ENCODE measurements at regions not wholly inside any gene's neighbourhood (a gene's known extent, or its start where the extent isn't known, plus 50 kb on each side); places are given as distances from the start of the nearest gene placed in this dataset.

DNA sequence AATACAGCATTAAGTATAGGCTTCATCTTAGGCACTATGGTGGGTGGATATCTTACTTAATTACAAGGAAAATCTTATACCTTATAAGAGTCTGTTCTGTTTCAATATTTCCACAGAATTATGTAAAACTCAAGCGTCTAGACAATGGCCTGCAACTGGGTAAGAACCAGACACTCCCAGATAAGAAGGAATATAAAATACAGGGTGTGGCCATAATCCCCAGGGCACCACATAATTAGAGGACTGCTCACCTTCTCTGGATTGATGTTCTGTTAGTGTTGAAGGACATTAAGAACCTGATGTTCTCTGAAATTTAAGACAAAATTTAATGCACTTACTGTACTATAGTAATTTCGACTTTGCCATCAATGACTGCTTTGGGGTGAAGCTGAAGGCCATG is 198.2 kb upstream of the ARSJ start:
- DNase-seq (ENCODE audit: low read depth), result no peak

DNA sequence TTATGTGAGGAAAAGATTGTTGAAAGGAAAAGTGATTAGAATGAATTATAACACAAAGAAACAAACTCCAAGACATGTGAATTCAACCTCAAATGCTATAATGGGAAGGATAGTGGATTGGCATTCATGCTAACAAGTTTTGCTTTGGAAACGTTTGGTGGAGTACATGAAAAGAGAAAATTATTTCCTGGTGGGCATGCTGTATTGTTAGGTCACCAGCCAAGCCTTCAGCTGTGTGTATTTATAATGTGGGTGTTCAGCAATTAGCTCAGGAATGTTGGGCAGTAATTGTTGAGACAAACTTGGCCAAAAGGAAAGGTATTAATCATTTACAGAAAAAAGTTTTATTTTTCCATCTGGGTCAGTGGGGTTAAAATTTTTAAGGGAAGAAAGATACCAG is 198.9 kb upstream of the ARSJ start:
- DNase-seq (ENCODE audit: low read depth), result no peak

DNA sequence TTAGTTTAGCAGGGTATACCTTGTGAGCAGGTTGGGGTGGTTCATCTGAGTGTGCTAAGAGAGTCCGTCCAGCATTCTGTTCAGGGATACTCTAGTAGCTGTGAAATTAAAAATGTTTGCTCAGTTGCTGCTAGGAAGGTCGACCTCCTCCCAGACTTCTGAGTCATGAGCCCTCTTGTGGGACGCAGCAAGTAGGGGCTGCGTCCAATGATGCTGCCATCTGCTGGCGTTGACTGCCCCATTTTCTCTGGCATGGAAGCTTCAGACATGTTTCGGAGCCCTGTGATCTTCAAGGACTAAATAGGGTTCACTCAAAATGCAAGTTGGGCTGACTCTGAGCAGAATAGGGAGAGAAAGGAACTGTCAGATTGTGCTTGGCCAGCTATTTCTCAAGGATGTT is 201.0 kb upstream of the ARSJ start:
- DNase-seq (ENCODE audit: low read depth), result peak; percentile 1

DNA sequence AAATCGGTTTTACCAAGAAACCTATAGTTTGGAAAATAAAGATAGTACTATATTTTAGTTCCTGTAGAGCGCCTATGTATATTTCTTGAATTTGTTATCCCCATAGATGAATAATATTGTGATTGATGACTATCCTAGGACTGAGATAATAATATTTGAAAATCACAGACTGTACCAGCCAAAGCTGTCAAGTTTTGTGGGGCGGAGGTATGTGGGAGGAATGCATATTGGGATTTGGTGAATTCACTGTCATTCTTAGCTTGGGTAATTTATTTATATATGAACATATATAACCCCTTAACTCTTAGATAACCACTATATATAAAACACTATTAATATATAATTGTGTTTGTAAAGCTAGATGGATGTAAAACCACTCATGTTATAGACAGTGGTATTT is 205.5 kb upstream of the ARSJ start:
- no peak for DNase-seq (ENCODE audit: low read depth)

DNA sequence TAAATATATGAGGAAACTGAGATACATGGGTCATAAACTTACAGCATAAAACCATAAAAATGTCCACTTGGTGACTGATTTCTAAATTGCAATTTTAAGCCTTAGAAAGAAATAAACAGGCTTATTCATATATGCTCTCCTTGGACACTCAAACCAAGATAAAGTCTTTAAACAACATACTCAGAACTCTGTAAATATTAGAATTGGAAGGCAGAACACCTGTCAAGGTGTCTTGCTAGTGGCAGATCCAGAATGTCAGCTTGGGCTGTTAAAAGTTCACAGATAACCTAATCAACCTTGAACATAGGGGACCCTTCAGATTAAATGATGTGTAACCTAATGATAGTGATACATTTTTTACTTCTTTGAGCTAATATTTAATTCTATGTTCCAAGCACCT is 208.1 kb upstream of the ARSJ start:
- DNase-seq (ENCODE audit: low read depth), result no peak

DNA sequence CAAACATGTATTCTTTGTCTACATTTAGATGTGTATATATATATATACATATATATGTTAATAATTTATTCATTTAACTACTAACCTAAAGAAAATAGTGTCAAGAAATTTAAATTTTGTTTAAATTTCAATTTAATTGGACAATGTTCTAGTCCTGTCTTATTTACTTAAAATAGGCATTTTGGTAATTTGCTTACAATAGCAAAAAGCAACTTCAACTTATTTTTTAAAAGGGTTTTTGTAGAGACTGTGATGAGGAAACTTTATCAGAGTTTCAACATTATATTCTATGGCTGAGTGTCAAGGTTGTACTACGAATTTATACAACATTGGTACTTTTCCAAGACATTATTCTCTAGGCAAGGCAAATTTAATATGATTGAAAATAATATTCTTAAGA is 212.0 kb upstream of the ARSJ start:
- DNase-seq (ENCODE audit: low read depth), result no peak

DNA sequence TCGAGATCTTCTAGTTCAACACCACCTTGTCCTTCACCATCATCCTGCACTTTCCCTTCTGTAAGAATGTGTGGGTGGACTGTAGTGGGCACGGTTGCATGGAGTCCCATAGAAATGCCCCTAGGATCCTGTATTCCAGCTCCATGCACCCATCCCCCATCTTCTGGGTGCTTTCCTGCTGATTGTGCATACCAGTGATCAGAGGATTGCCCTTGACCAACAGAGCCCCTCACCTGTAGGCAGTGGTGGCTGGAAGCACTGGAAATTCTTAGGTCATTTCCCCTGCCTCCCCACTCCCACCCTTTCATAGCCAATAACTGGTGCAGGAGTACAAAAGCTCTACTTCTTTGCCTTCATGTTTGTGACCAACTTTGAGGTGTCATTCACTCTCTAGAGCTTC is 213.4 kb upstream of the ARSJ start:
- DNase-seq (ENCODE audit: low read depth), result no peak

DNA sequence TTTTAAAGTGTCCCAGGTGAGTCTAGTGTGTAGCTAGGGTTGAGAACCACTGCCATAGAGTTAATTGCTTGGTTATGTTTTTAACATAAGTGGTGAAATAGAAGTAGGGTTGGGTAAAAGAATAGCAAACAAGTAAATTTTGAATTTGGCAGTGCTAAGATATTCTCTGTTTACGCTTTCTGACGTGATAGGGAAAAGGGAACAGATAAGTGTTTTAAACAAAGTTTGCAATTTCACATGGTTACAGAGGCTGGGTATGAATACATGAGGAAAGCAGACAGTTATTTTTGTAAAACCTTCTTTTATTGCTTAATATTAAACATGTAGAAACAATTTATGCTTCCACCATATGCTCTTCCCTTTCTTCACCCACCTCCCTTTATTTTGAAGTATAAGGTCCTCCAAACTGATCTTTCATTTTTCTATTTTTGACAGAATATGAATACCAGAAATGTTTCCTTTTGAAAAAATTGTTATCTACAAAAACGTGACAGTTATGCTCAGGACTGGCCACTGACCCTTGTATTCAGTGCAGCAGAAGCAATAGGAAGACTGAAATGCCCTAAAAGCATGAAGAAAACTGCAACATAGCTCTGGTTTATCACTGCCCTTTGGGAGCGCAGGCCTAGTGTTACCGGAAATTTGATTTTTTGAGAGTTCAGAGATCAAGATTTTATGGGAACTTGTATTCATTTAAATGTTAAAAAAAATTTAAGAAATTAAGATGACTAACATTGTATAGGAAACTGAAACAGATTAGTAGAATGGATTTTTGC is 214.4 kb upstream of the ARSJ start:
- no peak for DNase-seq (ENCODE audit: low read depth)

DNA sequence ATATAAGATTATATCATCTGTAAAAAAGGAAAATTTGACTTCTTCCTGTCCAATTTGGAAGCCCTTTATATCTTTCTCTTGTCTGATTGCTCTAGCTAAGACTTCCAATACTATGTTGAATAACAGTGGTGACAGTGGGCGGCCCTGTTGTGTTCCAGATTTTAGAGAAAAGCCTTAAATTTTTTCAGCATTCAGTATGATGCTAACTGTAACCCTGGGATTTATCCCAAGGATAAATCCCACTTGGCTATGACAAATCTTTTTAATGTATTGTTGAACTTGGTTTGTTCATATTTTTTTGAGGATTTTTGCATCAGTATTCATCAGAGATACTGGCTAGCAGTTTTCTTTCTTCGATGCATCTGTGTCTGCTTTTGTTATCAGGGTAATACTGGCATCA is 217.2 kb upstream of the ARSJ start:
- DNase-seq (ENCODE audit: low read depth), result no peak

DNA sequence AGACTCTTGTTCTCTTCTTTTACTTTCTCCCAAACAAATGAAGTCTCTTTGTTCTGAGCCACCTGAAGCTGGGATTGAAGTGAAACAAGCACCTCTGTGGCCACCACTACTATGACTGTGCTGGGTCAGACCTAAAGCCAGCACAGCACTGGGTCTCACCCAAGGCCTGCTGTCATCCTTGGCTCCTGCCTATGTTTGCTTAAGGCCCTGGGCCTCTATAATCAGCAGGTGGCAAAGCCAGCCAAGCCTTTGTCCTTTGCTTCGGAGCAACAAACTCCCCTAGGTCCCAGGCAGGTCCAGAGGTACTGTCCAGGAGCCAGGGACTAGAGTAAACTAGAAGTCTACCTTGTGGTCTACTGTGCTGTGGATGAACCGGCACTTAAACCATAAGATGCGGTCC is 220.6 kb upstream of the ARSJ start:
- DNase-seq (ENCODE audit: low read depth), result no peak

DNA sequence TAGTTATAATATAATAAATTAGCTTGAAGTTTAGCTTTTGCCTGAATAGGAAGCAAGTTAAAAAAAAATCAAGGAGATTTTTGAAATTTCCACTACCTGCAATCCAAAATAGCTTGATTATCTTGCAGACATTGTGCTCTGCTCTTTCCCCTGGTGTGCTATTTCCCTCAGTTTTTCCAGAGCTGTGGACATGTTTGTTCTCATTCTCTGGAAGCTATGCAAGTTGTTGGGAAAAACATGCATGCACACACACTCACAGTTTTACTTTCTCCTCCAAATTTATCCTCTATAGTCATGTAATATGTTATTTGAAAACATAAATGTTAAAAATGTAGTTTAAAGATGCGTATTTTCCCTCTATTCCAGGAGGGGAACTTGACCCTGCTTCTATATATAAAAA is 225.8 kb upstream of the ARSJ start:
- no peak for DNase-seq (ENCODE audit: low read depth)

DNA sequence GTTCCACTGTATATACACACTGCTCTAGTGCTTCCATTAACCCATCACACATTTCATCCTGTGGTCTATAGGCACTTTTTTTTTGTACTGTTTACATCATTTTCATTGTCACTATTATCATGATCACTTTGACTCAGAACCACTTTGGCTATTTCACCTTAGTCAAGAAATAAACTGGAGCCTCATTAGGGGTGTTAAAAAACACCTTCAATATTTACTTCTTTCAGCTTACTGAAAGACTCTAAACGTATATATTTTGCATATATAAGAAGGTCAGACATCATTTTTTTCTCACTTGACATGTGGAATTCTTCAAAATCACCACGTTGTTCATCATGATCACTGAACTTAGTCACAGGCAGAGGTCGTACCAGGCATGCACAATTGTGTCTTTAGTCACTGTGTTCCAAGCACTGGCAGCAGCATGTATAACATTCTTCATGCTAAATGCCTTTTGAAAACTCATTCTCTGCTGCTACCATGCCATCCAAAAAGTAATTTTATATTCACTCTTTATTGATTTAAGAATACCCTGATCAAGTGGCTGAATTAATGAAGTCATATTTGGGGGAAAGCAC is 229.2 kb upstream of the ARSJ start:
- DNase-seq (ENCODE audit: low read depth), result no peak

DNA sequence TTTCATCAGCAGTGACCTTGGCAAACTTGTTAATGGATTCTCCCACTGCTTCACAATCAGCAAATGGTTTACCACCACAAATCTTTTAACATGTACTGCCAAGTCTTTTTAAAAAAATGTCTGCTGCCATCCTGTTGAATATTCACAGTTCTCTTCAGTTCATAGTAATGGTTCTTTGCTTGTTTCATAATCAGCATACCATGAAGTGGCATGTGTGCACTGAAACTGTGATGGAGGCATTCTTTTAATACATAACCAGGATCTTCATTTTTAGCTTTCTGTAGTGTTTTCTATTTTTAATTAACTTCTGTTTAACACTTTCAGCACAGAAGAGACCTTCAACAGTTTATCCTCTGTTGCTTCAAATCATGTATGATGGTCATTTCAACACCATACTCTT is 230.1 kb upstream of the ARSJ start:
- DNase-seq (ENCODE audit: low read depth), result no peak

DNA sequence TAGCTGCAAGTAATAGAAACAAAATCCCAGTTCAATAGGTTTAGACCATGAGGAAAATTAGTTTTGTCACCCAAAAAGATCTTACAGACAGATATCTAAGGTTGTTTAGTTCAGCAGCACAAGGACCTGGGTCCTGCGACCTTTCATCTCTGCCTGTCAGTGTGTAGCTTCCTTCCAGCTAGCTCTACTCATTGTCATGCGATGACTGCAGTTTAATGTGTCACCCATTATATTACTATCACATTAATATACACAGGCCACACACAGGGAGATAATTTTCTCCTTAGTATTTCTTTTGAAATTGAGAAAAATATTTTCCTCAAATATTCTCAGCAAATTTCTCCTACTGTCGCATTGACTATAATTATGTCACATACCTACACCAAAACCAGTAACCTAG is 232.1 kb upstream of the ARSJ start:
- DNase-seq (ENCODE audit: low read depth), result no peak

DNA sequence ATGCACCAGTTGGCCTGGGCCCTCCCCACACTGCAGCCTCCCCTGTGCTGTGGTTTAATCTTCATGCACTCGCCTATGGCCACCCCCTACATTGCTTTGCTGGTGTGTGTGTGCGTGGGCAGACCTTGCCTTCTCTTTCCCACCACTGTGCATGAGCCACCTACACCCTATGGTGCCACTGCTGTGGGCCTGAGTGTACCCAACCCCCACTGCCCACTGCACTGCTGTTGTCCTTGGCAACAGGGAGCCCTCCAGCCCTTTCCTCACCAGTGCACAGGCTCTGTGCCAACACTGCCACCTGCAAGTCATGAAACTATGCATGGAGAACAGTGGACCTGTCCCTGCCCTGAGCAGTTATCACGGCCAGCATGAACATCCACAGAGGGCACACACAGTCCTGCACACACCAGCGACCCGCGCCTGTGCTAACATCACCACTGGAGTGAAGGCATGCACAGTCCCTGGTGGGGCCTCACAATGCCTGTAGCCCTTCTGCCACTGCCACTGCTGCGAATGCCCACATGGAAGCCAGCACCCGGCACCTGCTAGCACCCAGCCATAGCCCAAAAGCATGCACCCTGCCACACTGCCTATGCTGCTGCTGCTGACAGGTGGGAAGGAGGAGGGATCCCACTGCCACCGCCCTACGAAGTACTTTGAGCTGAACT is 237.8 kb upstream of the ARSJ start:
- no peak for DNase-seq (ENCODE audit: low read depth)

DNA sequence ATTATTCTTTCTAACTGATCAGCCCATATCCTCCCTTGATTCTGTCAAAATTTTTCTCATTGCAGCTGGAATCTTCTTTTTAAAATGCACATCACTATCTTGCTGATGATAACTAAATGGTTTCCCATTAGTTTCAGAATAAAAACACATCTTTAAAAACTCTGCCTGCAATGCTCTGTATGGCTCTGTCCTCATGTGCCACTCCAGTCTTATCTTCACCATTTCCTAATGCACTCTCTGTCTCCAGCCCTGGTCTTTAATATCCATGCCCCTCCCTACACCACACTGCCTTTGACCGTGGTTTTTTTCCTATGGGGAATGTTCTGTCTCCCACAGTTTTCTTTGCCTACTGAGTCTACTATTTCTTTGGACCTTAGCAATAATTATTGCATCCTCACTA is 244.1 kb upstream of the ARSJ start:
- DNase-seq (ENCODE audit: low read depth), result no peak

DNA sequence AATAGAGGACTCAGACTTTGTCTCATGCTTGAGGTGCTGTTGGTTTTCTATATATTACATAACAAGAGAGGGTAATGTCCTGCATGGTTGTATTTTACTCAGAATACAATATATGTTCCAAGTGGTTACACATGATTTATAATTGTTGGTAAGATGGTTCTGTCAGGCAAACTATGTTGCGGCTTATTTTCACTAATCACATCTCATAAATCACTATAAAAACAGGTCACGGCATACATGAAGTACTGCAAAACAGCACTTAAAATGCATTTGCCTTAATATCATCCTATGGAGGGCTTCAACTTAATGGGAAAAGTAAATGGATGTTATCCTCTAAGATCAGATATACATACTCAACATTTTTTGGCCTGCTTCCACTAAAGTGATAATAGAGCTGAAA is 246.0 kb upstream of the ARSJ start:
- DNase-seq (ENCODE audit: low read depth), result no peak

DNA sequence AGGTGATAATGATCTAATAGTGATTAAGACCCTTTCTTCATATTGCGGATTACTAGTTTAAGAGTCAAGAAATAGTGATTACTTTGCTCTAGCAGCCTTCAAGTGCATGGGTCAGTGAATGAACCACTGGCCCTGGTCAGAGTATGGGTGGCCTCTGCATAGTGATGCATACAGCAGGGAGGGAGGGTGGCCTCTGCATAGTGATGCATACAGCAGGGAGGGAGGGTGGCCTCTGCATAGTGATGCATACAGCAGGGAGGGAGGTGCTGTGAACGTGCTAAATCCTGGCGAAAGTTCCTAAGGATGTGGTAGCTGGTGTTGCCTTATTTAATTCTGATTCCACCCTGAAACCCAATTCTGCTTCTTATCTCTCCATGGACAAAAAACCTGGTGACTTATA is 246.7 kb upstream of the ARSJ start:
- no peak for DNase-seq (ENCODE audit: low read depth)

DNA sequence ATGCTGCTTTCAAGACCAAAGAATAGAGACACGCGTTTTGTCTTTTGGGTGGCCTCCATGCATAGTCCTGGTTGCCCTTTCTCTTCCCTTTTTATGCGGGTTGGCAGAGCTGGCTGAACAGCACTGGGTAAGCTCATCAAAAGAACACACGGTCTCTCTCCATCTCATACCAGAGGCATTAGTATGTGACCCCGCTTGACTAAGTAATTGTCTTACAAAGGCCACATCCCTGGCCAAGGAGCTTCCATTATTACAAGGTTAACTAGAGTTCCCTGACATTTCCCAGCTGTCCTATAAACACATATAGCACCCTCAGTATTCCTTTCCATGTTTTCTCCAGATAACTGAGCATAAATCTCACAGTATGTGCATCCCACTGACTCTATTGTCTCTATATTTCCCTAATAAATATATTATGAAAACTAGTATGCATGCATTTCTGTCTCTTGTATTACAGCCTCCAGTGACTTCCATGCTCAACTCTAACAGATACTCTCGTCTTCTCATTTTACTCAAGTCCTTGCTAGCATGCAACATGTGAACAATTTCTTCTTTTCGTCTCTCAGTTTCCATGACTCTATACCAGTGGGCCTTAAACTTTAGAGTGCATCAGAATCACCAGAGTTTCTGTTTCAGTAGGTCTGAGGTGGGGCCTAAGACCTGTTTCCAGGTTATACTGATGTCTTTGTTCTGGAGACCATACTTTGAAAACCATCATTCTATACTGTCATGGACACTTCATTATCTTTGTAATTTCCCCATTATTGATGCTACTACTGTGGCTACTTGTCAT is 247.7 kb upstream of the ARSJ start:
- DNase-seq (ENCODE audit: low read depth), result no peak

DNA sequence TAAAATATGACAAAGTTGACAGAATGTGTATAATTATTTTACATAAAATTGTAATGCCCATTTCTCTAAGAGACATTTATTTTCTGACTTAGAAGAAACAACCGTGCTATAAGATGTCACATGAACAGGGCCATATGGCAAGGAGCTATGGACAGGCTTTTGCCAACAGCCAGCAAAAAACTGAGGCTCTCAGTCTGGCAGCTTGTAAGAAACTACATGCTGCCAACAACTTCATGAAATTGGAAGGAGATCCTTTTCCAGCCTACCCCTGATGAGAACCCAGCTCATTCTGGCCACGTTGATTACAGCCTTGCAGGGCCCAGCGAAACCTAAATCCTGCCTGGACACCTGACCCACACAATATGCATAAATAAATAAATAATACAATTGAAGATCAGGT is 250.3 kb upstream of the ARSJ start:
- no peak for DNase-seq (ENCODE audit: low read depth)

DNA sequence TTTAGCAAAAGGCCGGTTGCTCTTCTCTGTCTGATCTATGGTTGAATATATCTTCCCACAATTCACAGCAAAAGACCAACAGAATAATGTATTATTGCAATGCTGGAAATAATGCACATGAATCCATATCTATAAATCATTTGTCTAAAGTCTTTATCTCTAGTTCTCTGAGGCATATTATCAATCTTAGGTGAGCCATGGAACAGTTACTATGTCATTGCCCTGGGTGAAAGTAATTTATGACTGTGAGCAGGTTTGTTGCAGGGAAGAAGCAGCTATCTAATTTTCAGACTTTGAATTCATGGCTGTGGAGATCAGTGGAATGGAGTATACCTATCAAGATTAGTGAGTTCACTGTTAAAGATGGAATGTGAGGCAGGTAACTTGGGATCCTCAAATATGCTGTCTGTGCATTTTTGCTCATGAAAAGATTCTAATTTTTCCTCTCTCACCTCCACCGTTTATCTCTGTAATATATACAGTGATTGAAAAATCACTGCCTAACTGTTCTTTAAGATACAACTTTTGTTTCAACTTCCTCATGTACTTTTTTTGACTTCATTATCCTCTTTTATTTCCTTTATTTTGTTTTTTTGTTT is 256.8 kb upstream of the ARSJ start:
- DNase-seq (ENCODE audit: low read depth), result no peak

DNA sequence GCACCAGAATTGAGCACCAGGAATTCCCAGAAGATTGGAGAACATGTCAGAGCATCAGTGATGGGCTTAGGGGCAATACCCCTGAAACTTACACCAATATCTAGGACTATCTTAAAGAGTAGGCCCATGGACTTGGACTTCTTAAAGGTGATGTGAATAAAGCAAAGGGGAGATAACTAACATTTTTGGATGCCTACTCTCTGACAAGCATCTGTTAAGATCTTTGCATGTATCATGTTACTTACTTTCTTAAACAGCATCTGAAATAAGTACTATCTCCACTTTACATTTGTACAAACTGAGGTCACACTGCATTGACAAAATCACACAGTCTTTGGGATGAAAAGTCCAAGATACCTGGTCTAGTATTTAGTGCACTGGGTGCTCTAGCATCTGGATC is 258.6 kb upstream of the ARSJ start:
- DNase-seq (ENCODE audit: low read depth), result no peak

DNA sequence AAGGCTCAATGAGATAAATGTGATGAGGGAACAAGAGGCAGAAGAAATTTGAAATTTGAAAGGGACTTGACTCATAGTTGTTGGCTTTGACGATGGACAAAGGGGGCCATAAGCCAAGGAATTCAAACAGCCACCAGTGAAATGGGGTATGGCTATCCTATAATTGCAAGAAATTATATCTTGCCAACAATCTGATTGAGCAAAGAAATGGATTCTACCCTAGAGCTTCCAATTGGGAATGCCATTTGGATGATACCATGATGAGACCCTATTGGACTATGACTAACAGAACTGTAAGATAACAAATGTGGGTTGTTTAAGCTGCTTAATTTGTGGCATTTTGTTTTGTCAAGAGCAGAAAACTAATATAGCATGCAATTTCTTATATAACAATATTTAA is 270.1 kb upstream of the ARSJ start:
- DNase-seq (ENCODE audit: low read depth), result no peak

Measured in activated T-helper 1 cell treated with Interleukin-2 at 50 U/mL for 16 hours (primary cell).